ENCODE measurements at regions not wholly inside any gene's neighbourhood (a gene's known extent, or its start where the extent isn't known, plus 50 kb on each side); places are given as distances from the start of the nearest gene placed in this dataset.
"Not testable (repeated sequence)": the region's sequence is repeated elsewhere in the genome, so short reads cannot be mapped to it uniquely, and the experiment has no call there.

DNA sequence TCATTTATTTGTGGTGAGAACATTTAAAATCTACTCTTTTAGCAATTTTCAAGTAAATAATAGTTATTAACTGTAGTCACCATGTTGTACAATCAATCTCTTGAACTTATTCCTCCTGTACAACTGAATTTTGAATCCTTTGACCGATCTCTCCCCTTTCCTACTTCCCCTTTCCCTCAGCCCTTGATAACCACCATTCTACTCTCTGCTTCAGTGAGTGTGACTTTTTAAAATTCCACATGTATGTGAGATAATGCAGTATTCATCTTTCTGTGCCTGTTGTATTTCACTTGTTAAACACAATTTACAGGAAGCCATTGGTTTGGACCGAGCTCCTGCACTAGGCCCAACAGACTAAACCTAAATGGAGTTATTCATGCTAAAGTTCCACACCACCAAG, 458.9 kb upstream of the PDE3A start:
- peaks cover 5% of the 10 kb centered on the region for H3K4me1 Mint-ChIP-seq (ENCODE audit: low read depth)
- no peaks in the 10 kb centered on the region for H3K36me3 Mint-ChIP-seq (ENCODE audit: low read depth)
- no peak overlapping the region for H3K27ac Mint-ChIP-seq
- peaks cover 2% of the 10 kb centered on the region for H3K27me3 Mint-ChIP-seq
- H3K4me3 Mint-ChIP-seq, result no peak overlapping the region
- no peaks in the 10 kb centered on the region for H3K9me3 Mint-ChIP-seq

DNA sequence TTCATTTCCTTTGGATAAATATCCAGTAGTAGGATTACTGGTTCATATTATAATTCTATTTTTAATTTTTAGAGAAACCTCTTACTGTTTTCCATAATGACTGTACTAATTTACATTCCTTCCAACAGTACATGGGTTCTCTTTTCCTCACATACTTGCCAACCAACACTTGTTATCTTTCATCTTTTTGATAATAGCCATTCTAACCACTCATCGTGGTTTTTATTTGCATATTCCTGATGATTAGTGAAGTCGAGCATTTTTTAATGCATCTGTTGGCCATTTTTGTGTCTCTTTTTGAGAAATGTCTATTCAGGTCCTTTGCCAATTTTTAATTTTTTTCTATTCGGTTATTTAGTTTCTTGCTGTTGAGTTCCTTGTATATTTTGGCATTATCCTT, 457.7 kb upstream of the PDE3A start:
- Mint-ChIP-seq H3K9me3 (no peaks in the 10 kb centered on the region), H3K27me3 (peaks cover 4% of the 10 kb centered on the region), H3K27ac (no peak overlapping the region), H3K36me3 (ENCODE audit: low read depth) (no peaks in the 10 kb centered on the region), H3K4me3 (no peak overlapping the region), H3K4me1 (ENCODE audit: low read depth) (peaks cover 5% of the 10 kb centered on the region)

DNA sequence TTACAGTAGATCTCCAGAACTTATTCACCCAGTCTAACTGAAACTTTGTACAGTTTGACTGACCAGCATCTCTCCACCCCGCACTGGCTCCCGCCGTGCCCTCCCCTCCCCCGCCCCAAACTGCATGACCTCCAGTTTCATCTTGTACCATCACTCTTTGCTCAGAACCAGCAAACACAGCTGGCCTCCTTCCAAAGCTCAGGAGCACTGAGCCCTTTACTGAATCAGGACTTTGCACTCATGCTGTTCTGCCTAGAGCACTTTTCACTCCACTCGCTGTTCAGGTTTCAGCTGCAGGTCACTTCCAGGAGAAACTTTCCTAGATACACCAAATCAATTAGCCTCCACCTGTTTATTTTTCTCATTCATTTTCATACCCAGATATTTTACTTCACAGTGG, 455.3 kb upstream of the PDE3A start:
- Mint-ChIP-seq H3K27ac (no peak overlapping the region), H3K4me1 (ENCODE audit: low read depth) (peaks cover 5% of the 10 kb centered on the region), H3K4me3 (no peak overlapping the region), H3K36me3 (ENCODE audit: low read depth) (no peaks in the 10 kb centered on the region), H3K27me3 (peaks cover 4% of the 10 kb centered on the region), H3K9me3 (no peaks in the 10 kb centered on the region)

DNA sequence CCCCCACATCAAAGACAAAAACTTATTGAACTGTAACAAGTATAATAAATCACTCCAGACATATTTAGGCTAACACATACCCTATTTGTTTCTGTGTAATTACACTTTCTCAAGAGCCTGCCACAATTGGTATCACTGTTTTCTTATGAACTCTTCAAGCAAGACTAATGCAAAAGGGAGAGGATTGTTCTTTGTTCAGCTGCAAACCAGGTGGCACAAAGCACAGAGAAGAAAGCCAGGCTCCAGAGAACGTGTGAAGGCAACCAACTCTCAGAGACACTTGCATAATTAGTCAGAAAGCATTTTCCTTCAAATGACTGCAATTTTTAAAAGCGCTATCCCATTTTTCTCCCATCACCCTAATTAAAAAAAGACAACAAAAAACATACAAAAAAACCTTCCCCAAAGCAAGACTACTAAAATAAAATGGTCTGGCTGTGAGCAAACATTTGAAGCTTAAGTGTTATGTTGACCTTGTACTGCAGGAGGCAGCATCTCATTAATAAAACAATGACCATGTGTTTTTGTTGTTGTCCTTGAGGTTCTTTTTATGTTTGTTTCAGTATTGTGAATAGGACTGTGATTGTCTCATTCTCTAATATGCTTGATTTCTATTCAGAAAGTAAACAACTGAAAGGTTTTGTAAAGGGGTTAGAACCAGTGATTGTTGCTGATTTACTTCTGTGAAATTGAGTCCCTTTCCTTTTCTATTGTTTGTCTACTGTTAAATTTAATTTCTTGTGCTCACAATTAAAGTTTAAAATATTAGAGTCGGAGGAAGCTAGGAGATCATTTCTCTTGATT, 452.7 kb upstream of the PDE3A start:
- H3K27me3 Mint-ChIP-seq, result peaks cover 4% of the 10 kb centered on the region
- H3K27ac Mint-ChIP-seq, result no peak overlapping the region
- H3K4me3 Mint-ChIP-seq, result no peak overlapping the region
- H3K9me3 Mint-ChIP-seq, result peaks cover 3% of the 10 kb centered on the region
- no peaks in the 10 kb centered on the region for H3K36me3 Mint-ChIP-seq (ENCODE audit: low read depth)
- no peaks in the 10 kb centered on the region for H3K4me1 Mint-ChIP-seq (ENCODE audit: low read depth)

DNA sequence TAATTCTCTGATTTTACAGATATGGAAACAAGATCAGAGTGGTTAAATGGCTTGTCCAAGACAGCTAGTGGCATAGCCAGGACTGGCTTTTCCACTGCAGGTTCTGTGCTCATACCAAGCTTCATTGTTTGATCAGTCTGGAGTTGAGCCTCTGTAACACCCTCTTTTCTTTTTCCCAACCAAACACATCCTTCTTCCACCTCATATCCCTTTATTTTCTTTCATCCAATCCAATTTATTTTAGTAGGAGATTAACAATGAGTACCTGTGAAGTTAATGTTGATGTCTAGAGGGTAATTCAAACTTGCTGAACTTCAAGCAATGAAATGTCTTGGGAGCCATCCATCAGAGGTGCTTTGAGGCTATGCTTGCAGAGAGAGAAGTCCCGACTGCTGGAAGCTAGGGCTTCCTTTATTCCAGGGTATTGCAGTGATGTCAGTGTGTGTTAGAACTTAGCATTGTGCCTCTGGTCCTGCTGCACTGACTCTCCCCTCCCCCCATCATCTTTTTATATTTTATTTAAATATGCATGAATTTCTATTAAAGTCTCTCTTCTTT, 452.1 kb upstream of the PDE3A start:
- Mint-ChIP-seq H3K9me3 (peaks cover 4% of the 10 kb centered on the region), H3K36me3 (ENCODE audit: low read depth) (no peaks in the 10 kb centered on the region), H3K27me3 (peaks cover 4% of the 10 kb centered on the region), H3K4me3 (no peak overlapping the region), H3K4me1 (ENCODE audit: low read depth) (no peaks in the 10 kb centered on the region), H3K27ac (no peak overlapping the region)

DNA sequence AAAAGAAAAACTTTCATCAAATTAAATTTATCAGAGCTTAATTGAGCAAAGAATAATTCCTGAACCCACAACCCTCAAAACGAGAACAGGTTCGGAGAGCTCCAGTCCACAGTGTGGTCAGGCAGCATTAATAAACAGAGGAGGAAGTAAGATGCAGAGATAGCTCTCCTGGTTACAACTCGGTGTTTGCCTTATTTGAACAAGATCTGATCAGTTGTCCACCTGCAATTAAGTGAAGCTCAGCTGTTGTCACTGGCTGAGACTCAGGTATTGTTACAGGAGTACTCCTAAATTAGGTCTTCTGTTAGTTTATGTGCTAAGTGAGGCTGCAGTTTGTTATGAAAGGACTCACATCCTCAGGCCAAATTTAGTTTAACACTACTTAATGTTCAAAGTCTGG, 451.4 kb upstream of the PDE3A start:
- Mint-ChIP-seq H3K27ac (no peak overlapping the region), H3K9me3 (peaks cover 4% of the 10 kb centered on the region)

DNA sequence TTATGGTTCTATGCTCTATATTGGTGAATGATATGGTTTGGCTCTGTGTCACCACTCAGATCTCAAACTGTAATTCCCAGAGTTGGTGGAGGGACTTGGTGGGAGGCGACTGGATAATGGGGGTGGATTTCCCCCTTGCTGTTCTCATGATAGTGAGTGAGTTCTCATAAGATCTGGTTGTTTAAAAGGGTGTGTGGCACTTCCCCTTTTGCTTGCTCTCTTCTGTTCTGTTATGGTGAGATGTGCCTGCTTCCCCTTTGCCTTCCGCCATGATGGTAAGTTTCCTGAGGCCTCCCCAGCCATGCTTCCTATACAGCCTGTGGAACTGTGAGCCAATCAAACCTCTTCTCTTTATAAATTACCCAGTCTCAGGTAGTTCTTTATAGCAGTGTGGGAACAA, 446.6 kb upstream of the PDE3A start:
- not testable (repeated sequence) for H3K27me3 Mint-ChIP-seq; H3K4me3 Mint-ChIP-seq; H3K9me3 Mint-ChIP-seq; H3K36me3 Mint-ChIP-seq (ENCODE audit: low read depth); H3K27ac Mint-ChIP-seq; H3K4me1 Mint-ChIP-seq (ENCODE audit: low read depth)

More for the DNA sequence above, 451.4 kb upstream of the PDE3A start:
- peaks cover 4% of the 10 kb centered on the region for H3K27me3 Mint-ChIP-seq
- no peaks in the 10 kb centered on the region for H3K36me3 Mint-ChIP-seq (ENCODE audit: low read depth)
- H3K4me3 Mint-ChIP-seq, result no peak overlapping the region
- H3K4me1 Mint-ChIP-seq (ENCODE audit: low read depth), result no peaks in the 10 kb centered on the region

DNA sequence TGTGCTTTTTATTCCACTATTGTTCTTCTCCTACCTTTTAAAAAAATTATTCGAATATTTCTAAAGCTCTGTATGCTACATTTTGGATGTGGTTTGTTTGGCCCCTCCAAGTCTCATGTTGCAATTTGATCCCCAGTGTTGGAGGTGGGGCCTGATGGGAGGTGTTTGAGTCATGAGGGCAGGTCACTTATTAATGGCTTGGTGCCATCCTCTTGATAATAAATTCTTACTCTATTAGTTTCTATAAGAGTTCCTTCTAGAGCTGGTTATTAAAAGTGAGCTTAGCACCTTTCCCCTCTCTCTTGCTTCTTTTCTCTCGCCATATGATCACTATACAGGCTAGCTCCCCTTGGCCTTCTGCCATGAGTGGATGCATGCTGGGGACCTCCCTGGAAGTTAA, 445.6 kb upstream of the PDE3A start:
- peaks cover 4% of the 10 kb centered on the region for H3K9me3 Mint-ChIP-seq
- no peaks in the 10 kb centered on the region for H3K36me3 Mint-ChIP-seq (ENCODE audit: low read depth)
- H3K27ac Mint-ChIP-seq, result no peak overlapping the region
- peaks cover 7% of the 10 kb centered on the region for H3K27me3 Mint-ChIP-seq
- no peak overlapping the region for H3K4me3 Mint-ChIP-seq
- no peaks in the 10 kb centered on the region for H3K4me1 Mint-ChIP-seq (ENCODE audit: low read depth)

DNA sequence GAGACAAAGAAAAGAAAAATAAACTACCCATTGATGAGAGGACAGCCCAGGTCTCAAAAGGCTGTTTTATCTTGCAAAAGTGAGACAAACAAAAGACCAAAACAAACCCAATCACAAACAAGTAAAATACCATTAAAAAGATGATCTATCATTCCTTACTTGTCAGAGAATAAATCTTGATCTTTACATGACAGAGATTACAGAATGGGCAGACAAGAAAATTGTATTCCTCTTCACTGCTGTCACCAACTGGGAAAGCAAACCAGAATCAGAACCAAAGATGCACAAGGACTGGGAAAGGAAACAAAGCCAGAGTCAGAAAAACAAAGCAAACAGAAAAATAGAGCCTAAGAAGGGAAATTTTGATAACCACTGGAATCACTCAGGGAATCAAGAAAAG, 444.0 kb upstream of the PDE3A start:
- no peak overlapping the region for H3K4me3 Mint-ChIP-seq
- H3K4me1 Mint-ChIP-seq (ENCODE audit: low read depth), result no peaks in the 10 kb centered on the region
- H3K27me3 Mint-ChIP-seq, result peaks cover 9% of the 10 kb centered on the region

DNA sequence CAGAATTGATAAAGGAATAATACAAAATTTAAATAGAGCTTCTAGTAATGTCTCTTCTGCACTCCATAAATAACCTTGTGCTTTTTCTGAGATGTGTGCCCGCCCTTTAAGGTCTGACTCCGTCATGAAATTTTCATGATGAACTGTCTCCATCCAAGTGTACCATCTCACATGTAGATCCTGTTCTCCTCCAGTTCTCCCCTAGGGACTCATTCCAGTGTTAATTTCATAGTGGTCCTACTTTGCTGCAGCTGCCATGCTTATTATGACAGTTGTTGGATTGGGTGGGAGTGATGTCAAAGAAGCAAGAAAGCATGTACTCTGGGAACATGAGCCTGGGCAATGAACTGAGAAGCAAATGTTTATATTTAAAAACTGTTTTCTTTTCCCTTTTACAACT, 442.5 kb upstream of the PDE3A start:
- no peaks in the 10 kb centered on the region for H3K4me1 Mint-ChIP-seq (ENCODE audit: low read depth)
- H3K27me3 Mint-ChIP-seq, result peaks cover 11% of the 10 kb centered on the region
- no peaks in the 10 kb centered on the region for H3K36me3 Mint-ChIP-seq (ENCODE audit: low read depth)
- no peak overlapping the region for H3K4me3 Mint-ChIP-seq
- no peaks in the 10 kb centered on the region for H3K9me3 Mint-ChIP-seq
- no peak overlapping the region for H3K27ac Mint-ChIP-seq

More for the DNA sequence above, 444.0 kb upstream of the PDE3A start:
- no peaks in the 10 kb centered on the region for H3K36me3 Mint-ChIP-seq (ENCODE audit: low read depth)
- peaks cover 4% of the 10 kb centered on the region for H3K9me3 Mint-ChIP-seq
- no peak overlapping the region for H3K27ac Mint-ChIP-seq

DNA sequence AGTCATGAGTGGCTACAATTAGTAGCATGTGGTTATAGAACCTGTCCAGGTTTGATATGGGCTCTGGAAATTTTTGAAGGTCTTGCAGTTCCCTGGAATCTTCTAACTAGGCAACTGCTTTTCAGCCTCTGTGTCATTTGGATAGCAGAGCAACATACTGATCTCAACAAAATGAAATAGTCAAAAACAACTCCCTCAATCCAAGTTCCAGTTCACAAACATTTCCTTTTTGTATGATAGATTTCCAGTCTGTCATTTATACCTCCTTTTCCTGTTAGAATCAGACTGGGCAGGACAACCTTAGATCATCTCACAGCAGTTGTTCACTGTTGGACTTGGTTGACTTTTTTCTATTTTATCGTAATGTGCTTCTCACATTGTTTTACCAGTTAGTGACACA, 442.1 kb upstream of the PDE3A start:
- H3K36me3 Mint-ChIP-seq (ENCODE audit: low read depth), result no peaks in the 10 kb centered on the region
- H3K4me1 Mint-ChIP-seq (ENCODE audit: low read depth), result no peaks in the 10 kb centered on the region
- no peaks in the 10 kb centered on the region for H3K9me3 Mint-ChIP-seq
- H3K4me3 Mint-ChIP-seq, result no peak overlapping the region
- peaks cover 11% of the 10 kb centered on the region for H3K27me3 Mint-ChIP-seq
- H3K27ac Mint-ChIP-seq, result no peak overlapping the region

DNA sequence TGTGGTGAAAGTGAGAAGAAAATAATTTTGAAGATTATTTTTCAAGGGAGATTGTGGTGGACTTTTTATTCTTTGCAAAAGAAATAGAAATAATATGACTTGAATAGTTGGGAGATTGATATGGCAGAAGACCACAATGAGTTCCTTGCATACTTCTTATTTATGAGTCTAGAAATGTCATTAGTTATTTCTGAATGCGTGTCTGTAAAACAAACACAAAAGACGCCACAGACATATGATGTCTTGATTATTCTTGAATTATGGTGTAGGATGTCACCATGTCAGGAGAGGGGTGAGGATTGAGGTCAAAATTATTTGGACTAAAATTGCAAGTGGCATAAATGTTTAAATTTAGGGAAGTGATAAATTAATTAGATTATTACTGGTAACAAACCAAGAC, 440.7 kb upstream of the PDE3A start:
- Mint-ChIP-seq H3K27me3 (peaks cover 11% of the 10 kb centered on the region), H3K27ac (no peak overlapping the region), H3K4me1 (ENCODE audit: low read depth) (no peaks in the 10 kb centered on the region), H3K9me3 (no peaks in the 10 kb centered on the region), H3K4me3 (no peak overlapping the region), H3K36me3 (ENCODE audit: low read depth) (no peaks in the 10 kb centered on the region)

DNA sequence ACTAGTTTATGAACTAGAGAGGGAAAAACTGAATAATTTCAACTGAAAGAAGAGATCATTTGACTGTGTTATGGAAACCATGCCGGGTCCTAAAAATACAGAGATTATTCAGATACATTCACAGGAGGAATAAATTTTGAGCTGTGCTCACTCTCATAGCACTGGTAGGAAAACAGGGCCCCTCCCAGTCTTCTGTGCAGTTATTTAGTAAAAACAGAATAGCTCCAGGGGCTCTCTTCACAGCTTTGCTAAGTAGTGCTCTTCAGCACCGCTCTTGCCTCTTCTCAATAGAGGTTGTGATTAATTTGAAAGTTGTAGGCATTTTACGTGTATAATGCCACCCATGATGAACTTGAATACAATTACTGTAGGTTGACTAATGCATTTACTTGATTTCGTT, 435.9 kb upstream of the PDE3A start:
- no peaks in the 10 kb centered on the region for H3K36me3 Mint-ChIP-seq (ENCODE audit: low read depth)
- H3K27me3 Mint-ChIP-seq, result peaks cover 4% of the 10 kb centered on the region
- no peak overlapping the region for H3K27ac Mint-ChIP-seq
- peaks cover 3% of the 10 kb centered on the region for H3K9me3 Mint-ChIP-seq
- no peak overlapping the region for H3K4me3 Mint-ChIP-seq
- no peaks in the 10 kb centered on the region for H3K4me1 Mint-ChIP-seq (ENCODE audit: low read depth)

DNA sequence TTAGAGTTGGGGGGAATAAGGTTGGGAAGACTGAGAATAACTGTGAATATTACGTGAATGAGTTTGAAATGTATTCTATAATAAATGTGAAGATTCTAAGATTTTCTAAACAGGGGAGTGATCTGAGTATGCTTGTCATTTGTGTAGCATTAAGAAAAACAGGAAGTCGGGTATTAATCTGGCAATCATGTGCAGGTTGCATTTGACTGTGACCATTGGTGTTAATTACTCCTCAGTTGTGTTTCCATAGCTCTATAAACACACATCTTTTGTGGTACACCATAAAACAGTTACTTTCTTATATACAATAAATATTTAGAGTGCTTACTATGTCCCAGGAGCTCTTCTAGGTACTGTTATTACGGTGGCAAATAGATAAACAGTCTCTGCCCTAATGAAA, 434.4 kb upstream of the PDE3A start:
- H3K9me3 Mint-ChIP-seq, result peaks cover 3% of the 10 kb centered on the region
- H3K27me3 Mint-ChIP-seq, result peaks cover 4% of the 10 kb centered on the region
- H3K4me3 Mint-ChIP-seq, result no peak overlapping the region
- H3K4me1 Mint-ChIP-seq (ENCODE audit: low read depth), result no peaks in the 10 kb centered on the region
- H3K36me3 Mint-ChIP-seq (ENCODE audit: low read depth), result no peaks in the 10 kb centered on the region
- no peak overlapping the region for H3K27ac Mint-ChIP-seq

DNA sequence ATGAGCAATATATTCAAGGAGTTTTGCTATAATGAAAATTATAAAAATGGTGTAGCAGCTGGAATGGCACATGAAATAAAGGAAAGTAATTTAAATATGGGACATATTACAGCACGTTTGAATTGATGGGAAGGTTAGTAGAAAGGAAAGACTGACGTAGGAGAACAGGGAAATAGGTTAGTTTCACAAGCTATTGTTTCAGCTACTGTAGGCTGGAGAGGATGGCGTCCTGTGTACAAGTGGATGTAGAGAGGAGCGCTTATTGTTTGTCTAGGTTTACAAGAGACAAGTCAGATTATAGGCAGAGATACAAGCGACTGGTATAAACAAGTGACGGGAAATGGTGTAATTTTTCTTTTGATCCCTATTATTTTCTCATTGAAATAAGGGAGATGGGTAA, 431.2 kb upstream of the PDE3A start:
- no peaks in the 10 kb centered on the region for H3K27me3 Mint-ChIP-seq
- no peaks in the 10 kb centered on the region for H3K36me3 Mint-ChIP-seq (ENCODE audit: low read depth)
- H3K27ac Mint-ChIP-seq, result no peak overlapping the region
- no peaks in the 10 kb centered on the region for H3K4me1 Mint-ChIP-seq (ENCODE audit: low read depth)
- H3K4me3 Mint-ChIP-seq, result no peak overlapping the region
- peaks cover 3% of the 10 kb centered on the region for H3K9me3 Mint-ChIP-seq

DNA sequence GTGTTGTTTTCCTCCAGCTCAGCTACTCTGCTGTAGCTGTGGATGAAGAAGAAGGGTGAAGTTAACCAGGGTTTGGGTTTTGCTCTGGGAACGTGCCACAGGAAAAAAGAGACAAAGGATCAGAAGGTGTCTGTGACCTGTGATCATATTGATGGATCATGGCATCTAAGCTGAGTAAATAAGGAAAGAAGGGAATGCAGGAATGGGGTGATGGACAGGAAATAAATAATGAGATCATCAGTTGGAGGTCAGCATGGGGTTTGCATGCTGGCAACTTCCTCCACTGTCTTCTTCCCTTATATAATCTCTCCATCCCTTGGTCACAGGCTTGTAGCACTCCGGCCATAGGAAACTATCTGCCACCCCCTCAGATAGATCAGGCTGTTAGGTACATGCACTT, 430.3 kb upstream of the PDE3A start:
- H3K27me3 Mint-ChIP-seq, result no peaks in the 10 kb centered on the region
- no peak overlapping the region for H3K27ac Mint-ChIP-seq
- peaks cover 3% of the 10 kb centered on the region for H3K9me3 Mint-ChIP-seq
- no peaks in the 10 kb centered on the region for H3K4me1 Mint-ChIP-seq (ENCODE audit: low read depth)
- no peak overlapping the region for H3K4me3 Mint-ChIP-seq
- H3K36me3 Mint-ChIP-seq (ENCODE audit: low read depth), result no peaks in the 10 kb centered on the region

Measured in stimulated activated naive CD8-positive, alpha-beta T cell treated with anti-CD3 and anti-CD28 coated beads, Interleukin-15, Interleukin-2, amounts not matched to agents 100 ng/mL and 50 ng/mL, for 24 hours (primary cell).